ENCODE measurements at regions not wholly inside any gene's neighbourhood (a gene's known extent, or its start where the extent isn't known, plus 50 kb on each side); places are given as distances from the start of the nearest gene placed in this dataset.

DNA sequence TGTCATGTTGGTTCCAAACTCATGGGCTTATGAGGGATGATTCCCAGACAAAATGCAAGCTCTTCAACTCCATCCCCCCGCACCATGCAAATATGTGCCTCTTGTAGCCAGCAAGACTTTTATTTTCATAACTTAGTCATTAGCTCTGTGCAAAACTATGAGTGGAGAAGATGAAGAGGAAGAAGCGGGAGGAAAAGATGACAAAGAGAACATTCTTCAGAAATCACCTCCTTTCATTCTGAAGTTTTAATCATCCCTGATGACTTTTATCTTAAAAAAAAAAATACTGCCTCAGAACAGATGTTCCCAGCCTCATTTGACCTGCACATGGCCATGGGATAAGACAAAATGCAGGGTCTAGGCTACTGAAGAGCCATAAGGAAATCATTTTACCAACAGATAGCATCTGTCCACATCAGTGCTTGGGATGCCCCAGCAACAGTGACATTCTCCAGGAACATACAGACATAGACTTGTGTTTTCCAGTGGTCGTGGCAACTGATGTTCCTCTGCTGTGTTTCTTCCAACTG is 145.5 kb downstream of the WNT5A start:
- DNase-seq = peak; percentile 92

DNA sequence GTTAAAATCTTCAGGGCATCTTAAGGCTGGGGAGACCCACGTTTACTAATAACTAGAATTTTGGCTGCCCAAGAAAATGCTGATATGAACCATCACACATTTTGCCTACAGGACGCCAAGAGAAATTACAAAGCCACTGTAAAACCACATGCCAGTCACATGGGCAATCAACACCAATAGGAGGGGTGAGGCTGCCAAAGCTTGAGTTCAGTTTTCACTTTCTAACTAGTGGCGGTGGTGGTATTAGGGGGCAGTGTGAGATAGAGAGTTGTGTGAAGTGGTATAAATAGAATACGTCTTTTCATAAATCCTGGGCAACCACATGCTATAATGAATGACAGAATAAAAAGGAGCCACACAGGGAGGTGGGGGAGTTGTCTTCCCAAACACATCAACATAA is 147.3 kb downstream of the WNT5A start:
- DNase-seq = no peak

DNA sequence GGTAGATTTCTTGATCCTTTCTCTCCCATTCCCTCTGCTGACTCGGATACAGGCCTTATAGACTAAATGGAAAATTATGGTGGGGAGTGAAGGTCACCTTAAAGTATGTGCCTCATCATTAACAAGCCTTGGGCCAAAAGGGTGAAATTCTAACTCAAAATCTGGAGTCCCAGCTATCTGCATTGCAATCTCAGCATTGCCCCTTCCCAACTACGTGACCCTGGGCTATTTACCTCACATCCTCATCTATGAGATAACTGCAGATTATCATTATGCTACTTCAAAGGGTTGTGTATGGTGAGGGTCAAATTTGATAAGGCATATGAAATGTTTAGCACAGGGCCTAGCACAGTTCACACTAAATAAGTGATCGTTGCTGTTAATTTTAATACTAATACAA is 147.7 kb downstream of the WNT5A start:
- no peak for DNase-seq

DNA sequence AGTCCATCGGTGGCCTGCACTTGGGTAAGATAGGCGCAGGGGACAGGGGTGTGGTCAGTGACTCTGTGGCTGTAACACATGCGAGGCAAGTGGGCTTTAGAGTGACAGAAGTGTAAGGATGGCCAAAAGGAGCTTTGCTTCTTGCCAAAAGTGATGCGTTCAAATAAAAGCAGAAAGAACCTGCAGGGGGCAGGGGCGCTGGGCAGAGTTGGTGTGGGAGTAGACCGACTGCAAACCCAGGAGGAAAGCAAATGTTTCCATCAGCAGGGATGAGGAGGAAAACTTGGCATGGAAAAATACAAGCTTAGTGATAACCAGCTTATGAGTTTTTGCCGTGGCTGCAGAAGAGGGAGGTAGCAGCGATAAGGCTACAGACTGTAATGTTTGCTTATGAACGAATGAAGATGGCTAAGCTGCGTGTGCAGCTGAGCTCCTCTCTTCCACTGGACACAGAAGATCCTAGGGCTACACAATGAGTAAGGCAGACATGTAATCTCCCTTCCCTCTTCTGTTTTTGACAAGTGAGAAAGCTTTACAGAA is 149.4 kb downstream of the WNT5A start:
- no peak for DNase-seq

DNA sequence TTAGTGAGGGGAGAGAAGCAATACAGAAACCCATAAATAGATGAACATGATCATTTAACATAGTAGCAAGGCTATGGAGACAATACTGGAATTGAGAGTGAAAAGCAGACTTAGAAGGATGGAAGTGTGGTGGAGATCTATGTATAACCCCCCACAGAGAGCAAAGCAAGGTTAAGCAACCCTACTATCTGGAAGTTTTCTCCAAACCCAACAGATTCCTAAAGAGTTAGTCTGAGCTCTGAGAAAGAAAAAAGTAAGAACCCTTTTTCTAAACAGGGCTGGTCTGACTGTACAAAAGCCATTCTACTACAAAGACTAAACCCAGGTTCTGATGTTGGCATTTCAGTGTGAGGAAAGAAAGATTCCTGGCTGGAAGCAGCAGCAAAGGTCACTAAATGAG is 153.2 kb downstream of the WNT5A start:
- peak; percentile 87 for DNase-seq

DNA sequence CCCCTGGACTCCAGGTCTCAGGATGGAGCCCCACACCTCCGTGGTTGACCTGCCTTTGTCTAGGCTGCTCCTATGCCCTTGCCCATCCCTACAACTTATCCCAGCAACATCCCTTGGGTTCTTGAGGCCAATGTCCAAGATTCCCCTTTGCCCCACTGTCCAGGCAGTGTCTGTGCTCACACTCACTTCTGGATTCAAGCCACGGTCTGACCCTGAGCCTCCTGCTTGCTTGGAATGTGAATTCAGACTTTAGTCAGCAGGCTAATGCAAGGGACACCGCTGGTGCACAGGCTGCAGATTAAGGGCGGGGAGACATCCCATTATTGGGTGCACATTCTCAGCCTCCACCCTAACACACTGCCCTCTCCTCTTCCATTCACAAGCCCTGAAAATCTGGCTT is 154.1 kb downstream of the WNT5A start:
- DNase-seq = peak; percentile 40

DNA sequence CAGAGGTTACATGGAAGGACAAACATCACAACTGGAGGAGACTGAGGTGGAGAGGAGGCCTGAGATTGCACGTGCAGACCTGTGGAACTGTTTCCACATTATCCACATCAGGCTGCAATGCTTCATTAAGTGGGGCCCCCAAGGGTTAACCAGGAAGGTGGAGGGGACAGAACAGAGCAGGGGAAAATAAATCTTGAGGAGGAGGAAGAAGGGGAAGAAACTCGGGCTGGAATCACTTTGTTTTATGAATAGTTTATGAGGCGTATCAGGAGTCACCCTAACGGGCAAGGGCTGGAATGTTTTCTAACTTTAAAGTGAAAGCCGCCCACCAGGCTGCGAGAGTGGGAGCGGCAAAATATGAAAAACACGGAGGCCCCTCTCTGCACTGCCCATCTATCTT is 154.9 kb downstream of the WNT5A start:
- DNase-seq = no peak

DNA sequence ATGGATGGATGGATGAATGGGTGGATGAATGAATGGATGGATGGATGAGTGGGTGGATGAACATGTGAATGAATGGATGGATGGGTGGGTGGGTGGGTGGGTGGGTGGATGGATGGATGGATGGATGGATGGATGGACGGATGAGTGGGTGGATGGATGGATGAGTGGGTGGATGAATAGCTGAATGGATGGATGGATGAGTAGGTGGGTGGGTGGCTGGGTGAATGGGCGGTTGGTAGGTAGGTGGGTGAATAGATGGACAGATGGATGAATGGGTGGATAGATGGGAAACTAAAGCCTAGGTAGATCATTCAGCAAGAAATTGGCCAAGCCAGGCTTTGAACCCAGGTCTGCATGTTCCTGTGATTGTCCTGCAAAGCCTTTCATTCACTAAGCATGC is 155.6 kb downstream of the WNT5A start:
- DNase-seq = no peak

DNA sequence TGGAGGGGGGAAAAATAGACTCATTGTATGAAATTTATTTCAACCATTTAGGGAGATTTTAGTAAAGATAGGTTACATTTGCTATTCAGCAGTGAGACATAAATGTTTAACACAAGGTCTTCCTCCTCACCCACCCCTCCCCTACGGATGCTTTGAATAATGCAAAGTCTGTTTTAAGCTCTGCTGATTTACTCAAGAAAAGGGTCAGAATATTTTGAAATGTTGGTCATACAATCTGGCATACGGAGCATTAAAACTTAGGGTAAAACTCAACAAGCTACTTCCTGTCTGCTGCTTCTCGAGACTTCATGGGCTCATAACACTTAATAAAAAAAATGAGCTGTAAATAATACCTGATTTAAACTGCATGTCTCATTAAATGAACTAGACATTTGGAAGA is 156.3 kb downstream of the WNT5A start:
- peak; percentile 70 for DNase-seq

DNA sequence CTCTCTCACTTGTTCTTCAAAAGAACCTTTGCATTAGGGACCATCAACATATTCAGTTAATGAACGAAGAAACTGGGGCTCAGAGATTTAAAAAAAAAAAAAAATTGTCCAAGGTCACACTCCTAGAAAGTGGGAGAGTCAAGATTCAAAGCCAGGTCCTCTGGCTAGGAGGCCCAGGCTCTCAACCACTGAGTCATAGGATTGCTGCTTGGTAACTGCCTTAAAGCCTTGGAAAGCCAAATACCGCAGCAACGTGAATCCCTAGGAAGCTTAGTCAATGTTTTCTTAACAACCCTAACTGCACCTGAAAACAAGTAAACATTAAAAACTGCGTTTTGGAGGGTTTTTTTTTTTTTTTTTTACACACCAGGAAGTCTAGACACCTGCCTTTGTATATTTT is 156.8 kb downstream of the WNT5A start:
- DNase-seq = peak; percentile 98

DNA sequence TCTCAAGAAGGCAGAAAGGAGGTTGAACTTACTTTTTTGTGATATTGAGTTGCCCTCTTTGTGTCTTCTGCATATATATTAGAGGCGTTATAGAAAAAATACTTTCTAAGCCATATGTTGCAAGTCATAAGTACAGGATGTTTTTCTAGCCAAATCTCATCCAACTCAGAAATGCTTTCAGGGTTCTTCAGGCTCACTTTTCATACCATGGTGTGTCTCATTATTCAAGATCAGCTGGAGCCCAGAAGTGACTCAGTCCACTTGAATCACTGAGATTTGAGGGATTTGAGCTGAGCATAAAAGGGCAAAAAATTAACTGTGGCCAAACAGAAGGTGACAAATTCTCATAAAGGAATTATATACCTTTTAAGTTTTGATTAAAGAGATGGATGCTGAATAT is 157.3 kb downstream of the WNT5A start:
- DNase-seq = peak; percentile 99

DNA sequence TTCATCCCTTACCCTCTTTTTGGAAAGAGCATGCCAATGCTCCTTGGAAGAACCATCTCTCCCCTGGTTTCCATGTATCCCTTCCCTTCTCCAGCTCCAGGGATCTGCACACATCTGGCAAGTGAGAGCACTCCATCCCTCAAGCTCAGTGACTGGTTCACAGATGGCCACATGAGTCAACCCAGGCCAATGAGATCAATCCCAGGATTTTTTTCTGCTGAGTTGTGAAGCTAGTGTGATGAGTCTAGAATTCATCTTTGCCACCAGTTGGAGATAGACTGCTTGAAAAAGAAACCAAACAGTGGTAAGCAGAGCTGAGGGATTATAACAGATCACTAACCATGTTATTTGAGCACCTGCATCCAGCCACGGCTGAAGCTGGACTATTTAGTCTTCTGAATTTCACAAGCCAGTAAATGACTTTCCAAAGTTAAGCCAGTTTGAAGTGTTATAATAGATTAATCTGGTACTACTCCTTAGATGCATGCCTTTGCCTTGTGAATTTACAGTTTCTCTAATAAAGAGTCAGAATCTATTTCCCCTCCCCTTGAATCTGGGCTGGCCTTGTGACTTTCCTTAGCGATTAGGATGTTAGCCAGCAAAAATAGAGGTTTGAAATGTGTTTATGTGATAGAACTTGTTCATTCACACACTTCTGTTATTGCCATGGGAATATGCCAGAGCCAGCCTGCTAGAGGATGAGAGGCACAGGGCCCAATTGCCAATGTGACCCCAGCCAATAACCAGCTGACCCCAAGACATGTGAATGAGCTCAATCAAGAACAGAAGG is 159.8 kb downstream of the WNT5A start:
- peak; percentile 80 for DNase-seq

DNA sequence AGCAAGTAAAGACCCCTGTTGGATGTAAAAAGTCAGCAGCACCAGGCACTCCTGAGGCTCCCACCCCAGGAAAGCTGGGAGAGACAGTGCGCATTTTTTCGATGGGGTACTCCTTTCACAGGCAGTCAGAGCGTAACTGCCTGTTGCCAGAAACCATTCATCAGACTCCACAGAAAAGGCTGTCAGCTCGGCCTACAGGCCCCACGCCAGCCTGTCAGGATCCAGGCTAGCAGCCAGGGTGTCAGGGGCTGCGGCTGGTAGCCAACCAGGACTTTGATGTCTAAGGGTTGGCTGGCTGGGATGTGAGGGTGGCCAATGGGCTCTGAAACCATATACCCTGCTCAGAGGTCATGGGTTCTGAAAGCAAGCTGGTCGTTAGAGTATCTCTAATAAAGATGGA is 164.5 kb downstream of the WNT5A start:
- peak; percentile 25 for DNase-seq

DNA sequence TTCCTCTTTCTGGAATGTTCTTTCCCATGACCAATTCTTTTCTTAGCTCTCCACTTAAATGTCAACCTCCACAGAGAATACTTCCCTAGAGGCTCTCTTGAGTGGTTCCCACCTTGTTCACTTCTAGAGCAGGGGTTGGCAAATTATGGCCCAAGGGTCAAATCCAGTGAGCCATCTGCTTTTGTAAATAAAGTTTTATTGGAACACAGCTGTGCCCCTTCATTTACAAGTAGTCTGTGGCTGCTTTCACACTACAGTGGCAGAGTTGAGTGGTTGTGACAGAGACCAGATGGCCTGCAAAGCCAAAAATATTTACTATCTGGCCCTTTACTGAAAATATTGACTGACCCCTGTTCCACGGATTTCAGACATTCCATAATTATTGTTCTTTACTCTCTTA is 166.2 kb downstream of the WNT5A start:
- no peak for DNase-seq

DNA sequence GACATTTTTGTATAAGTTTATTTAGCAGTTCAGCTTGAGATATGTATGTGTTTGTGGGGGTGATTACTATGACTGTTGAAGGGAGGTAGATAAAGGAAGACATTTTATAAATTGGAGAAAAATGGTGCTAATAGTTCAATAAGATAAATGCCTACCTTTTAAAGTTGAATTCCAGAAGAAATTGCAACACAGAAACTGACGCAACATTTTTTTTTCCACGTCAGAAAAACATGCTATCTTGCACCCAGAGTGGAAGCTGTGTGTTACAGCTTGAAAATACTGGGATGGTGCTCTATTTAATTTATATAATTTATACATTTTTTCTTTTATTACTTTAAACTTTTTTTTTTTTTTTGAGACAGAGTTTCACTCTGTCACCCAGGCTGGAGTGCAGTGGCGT is 171.7 kb downstream of the WNT5A start:
- DNase-seq = no peak

DNA sequence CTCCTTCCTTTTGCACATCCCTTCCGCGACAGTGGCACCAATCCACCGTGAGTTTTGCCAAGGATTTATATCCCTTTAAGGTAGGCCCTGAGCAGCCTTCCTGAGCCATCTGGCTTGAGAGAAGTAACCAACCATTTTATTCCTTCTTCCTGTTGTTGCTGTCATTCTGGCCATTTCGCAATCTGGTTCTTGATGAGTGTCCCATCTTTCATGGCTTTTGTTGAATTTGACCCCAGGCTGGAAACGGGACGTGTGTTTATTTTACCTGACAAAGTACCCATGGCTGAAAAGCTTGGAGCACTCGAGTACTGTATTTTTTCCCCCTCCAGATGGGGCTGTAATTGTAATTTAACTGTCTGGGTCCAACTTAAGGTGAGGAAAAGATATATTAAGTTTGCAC is 173.4 kb downstream of the WNT5A start:
- no peak for DNase-seq

DNA sequence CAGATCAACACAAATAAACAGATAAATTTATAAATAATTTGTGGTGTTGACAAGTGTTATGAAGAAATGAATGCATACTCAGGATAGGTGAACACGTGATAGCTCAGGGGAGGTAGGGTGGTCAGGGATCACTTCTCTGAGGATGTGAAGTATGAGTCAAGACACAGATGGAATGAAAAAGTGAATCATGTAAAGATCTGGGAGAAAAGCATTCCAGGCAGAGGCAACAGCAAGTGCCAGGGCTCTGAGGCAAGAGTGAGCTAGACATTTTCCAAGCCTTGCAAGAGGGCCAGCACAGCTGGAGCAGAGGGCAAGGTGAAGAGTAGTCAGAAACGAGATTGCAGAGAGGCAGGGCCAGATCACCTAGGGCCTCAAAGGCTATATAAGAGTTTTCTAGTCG is 177.8 kb downstream of the WNT5A start:
- peak; percentile 42 for DNase-seq

DNA sequence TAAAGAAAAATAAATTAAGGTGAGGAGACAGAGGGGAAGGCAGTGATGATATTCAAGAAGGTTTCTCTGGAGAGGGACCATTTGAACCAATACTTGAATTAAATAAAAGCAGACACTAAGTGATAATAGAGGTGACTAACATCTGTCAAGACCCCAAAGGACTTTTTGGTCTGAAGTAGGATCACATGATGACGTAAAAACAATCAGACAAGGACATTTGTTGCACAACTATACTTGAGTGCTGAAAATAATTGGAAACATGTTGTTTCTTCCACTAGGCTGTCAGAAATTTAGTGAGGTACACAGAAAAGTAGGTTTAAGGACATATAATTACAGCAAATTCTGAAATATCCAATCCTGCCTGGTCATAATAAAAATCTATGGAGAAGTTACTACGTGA is 179.5 kb downstream of the WNT5A start:
- DNase-seq = no peak

DNA sequence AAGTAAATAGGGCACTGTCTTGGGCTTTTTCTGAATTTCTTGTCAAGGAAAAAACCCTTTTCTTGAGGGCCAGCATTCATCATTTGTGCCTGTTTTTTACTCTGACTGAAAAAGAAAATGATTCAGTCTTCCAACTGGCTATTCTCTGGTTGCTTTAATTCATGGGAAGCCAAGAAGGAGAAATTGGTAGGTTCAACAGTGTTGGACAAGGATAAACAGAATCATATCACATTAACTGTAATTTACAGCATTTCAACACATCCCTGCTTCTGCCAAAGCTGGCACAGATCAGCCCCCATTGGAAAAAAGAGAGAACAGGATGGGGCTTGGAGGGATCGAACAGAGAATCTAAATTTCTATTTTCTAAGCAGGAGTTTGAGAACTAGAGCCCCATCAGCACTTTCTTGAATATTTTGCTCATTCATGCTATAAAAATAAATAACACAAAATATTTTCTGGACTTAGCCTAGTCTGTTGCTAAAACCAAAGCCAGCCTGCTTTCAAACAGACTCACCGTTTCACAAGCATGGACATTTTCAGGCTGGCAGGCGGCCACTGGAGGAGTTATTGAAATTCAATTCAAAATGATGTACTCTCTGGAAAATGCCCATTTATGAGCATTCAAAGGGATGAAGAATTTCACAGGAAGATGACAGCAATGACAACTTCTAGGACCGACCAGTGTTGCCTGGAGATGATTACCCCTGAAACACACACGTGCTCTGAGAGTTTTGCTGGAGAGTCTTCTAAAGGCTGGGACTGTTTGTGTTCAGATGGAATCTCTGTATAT is 181.2 kb downstream of the WNT5A start:
- DNase-seq = peak; percentile 49

DNA sequence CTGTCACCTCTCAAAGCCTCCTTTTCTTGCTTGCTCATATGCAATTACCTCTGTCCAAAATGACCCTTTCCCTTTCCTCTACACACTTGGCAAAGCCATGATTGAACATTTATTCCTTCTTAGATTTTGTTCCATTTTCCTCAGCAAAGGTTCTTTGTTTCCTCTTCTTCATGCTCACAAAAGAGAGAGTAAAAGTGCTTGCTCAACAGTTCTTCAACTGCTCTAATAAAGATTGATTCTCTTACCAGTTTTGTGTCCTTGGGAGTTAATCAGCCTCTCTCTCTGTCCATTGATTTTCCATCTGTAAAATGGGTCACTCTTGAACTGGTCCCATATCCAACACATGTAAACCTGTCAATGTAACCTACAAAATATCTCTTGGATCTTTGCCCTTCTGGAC is 186.4 kb downstream of the WNT5A start:
- DNase-seq = no peak

DNA sequence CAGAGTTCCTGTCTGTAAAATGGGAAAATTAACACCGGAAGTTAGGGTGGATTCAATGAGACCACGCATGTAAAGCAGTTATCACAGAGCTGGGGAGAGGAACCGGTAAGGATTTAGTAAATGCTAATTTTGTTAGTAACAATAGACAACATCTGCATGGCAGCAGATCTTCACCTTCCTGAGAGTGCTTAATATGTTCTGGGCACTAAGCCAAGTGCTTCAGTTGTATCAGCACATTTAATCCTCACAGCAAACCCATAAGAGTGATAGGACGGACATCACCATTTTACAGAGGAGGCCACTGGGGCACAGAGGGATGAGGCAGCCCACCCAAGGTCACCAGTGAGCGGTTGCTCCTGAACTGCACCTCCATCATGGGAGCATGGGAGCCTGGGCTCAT is 189.4 kb downstream of the WNT5A start:
- no peak for DNase-seq

DNA sequence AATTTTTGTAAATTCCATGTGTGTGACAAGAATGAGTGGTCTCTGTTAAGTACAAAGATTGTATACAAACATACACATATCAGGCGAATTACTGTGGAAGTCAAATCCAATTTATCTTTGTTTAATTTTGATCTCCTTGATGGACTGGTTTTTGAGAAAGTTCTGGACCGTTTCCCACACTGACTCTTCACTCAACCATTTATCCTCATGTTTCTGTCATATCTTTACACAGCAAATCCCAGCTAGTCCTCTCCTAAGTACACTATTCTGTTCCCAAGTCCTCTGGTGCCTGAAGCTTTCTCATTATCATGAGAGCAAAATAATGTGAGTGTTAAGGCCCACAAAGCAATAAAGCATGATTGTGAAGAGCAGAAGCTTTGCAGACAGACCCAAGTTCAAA is 189.9 kb downstream of the WNT5A start:
- peak; percentile 9 for DNase-seq

DNA sequence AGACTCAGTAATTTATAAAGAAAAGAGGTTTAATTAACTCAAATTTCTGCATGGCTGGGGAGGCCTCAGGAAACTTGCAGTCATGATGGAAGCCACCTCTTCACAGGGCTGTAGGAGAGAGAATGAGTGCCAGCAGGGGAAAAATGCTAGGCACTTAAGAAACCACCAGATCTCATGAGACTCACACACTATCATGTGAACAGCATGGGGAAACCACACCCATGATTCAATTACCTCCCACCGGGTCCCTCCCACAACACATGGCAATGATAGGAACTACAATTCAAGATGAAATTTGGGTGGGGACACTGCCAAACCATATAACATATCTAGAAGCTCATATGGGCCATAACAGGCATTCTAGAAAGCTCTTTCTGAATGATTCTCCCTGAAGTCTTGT is 190.3 kb downstream of the WNT5A start:
- peak; percentile 49 for DNase-seq

DNA sequence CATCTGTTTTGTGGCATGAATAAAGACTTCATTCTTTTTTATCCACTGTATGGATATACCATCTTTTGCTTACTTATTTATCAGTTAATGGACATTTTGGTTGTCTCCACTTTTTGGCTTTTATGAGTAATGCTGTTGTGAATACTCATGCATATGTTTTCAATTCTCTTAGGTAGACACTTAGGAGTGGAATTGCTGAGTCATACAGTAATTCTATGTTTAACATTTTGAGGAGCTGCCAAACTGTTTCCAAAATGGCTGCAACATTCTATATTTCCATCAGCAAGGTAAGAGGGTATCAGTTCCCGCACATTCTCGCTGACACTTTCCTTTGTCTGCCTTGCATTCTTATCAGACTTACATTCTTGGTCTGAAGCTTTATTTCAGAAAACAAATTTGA is 191.1 kb downstream of the WNT5A start:
- peak; percentile 72 for DNase-seq

Measured in fibroblast of skin of back (primary cell).